WTC11 (cell line): ENCODE measurements at regions not wholly inside any gene's neighbourhood (a gene's known extent, or its start where the extent isn't known, plus 50 kb on each side); places are given as distances from the start of the nearest gene placed in this dataset.

Experiments used
- ZNF416 ChIP-seq: fragments of 250-450 bp; sonication (Bioruptor Pico); IDR thresholded peaks from 2 replicates; pipeline ENCODE4 v1.9.0; 2021; ENCODE audit warnings: mild to moderate bottlenecking, inconsistent platforms
- TF ChIP-seq, protein P1 (sequence below): fragments of 200-600 bp; IDR thresholded peaks from 2 replicates; pipeline ENCODE4 v1.8.0; 2022; ENCODE audit warnings: antibody characterized with exemption
- TF ChIP-seq, protein P2 (sequence below): sonication (generic); formaldehyde crosslinking; IDR thresholded peaks from 2 replicates; pipeline ENCODE4 v1.8.1; 2022; ENCODE audit warnings: low read depth, mild to moderate bottlenecking, moderate library complexity, missing genetic modification reagents, borderline replicate concordance

DNA sequence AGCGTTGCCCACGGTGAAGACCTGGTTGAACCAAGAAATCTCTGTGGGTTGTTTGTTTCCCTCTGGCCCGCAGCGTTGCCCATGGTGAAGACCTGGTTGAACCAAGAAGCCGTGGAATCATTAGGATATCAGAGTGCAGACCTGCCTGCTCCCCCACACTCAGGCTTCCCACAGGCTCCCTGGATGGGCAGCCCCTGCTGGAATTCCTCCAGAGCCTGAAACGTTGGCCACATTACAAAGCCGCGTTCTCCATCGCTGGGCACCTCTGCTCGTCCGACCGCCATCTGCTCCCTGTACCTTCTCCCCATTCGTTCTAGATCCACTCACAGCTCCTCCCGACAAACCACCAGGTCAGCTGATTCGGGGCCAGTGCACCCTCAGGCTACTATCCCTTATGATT lies 266.9 kb upstream of the SHH start:
- TF ChIP-seq, protein P1, sequence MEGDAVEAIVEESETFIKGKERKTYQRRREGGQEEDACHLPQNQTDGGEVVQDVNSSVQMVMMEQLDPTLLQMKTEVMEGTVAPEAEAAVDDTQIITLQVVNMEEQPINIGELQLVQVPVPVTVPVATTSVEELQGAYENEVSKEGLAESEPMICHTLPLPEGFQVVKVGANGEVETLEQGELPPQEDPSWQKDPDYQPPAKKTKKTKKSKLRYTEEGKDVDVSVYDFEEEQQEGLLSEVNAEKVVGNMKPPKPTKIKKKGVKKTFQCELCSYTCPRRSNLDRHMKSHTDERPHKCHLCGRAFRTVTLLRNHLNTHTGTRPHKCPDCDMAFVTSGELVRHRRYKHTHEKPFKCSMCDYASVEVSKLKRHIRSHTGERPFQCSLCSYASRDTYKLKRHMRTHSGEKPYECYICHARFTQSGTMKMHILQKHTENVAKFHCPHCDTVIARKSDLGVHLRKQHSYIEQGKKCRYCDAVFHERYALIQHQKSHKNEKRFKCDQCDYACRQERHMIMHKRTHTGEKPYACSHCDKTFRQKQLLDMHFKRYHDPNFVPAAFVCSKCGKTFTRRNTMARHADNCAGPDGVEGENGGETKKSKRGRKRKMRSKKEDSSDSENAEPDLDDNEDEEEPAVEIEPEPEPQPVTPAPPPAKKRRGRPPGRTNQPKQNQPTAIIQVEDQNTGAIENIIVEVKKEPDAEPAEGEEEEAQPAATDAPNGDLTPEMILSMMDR: no peak
- no peak for TF ChIP-seq ZNF416 (CRISPR knock-in tag)
- TF ChIP-seq, protein P2, sequence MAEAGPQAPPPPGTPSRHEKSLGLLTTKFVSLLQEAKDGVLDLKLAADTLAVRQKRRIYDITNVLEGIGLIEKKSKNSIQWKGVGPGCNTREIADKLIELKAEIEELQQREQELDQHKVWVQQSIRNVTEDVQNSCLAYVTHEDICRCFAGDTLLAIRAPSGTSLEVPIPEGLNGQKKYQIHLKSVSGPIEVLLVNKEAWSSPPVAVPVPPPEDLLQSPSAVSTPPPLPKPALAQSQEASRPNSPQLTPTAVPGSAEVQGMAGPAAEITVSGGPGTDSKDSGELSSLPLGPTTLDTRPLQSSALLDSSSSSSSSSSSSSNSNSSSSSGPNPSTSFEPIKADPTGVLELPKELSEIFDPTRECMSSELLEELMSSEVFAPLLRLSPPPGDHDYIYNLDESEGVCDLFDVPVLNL (CRISPR knock-in tag): no peak
